Ovary (tissue), 7 donors: ENCODE measurements at regions not wholly inside any gene's neighbourhood (a gene's known extent, or its start where the extent isn't known, plus 50 kb on each side); places are given as distances from the start of the nearest gene placed in this dataset.
"Not testable (repeated sequence)": the region's sequence is repeated elsewhere in the genome, so short reads cannot be mapped to it uniquely, and the experiment has no call there.

ENCODE experiments used
- DNase-seq, 5 donors: peaks; one replicate each; pipeline ENCODE4 v3.0.0-alpha.2; 2019 to 2020
- H3K27ac ChIP-seq, 2 donors: fragments of 200-600 bp; one replicate each; pipeline versions ENCODE4 v1.5.1 to v1.8.0; 2019 to 2022
- H3K27me3 ChIP-seq: fragments of 200-600 bp; one replicate; pipeline ENCODE4 v1.8.0; 2022
- H3K36me3 ChIP-seq: fragments of 200-600 bp; sonication (generic); one replicate; pipeline ENCODE4 v1.5.1; 2019
- H3K4me1 ChIP-seq: one replicate; pipeline ENCODE4 v1.8.1; 2013; ENCODE audit warnings: mild to moderate bottlenecking, moderate library complexity; ENCODE audit not compliant: insufficient read depth
- H3K4me3 ChIP-seq: fragments of 200-600 bp; sonication (generic); one replicate; pipeline ENCODE4 v1.5.1; 2017
- H3K9me3 ChIP-seq, 2 donors: fragments of 200-600 bp in 1 of 2; sonication (generic) in 1 of 2; one replicate each; pipeline versions ENCODE4 v1.5.1 to v1.8.1; 2013 to 2019; ENCODE audit warnings: mild to moderate bottlenecking in 1 of 2, moderate library complexity in 1 of 2
- CTCF ChIP-seq, 3 donors: fragments of 450-650 bp in 2 of 3; fragments of 200-600 bp in 1 of 3; IDR thresholded peaks; one replicate each; pipeline versions ENCODE4 v1.5.1 to v1.8.0; 2016 to 2022; ENCODE audit warnings: antibody characterized with exemption in 3 of 3, mild to moderate bottlenecking in 1 of 3
- EP300 ChIP-seq: sonication (generic); formaldehyde crosslinking; IDR thresholded peaks from one replicate; pipeline ENCODE4 v1.6.1; 2017; ENCODE audit warnings: antibody characterized with exemption
- POLR2A ChIP-seq: fragments of 450-650 bp; IDR thresholded peaks from one replicate; pipeline ENCODE4 v1.6.1; 2017; ENCODE audit warnings: antibody characterized with exemption, mild to moderate bottlenecking, moderate library complexity
- WGBS, 3 donors: extraction: QIAGEN DNeasy Blood & Tissue Kit in 1 of 3; methylation state at CpG; one replicate each; pipeline versions ENCODE4 v1.1.5 to v1.1.7; 2013 to 2017; 5-methylcytosine and 5-hydroxymethylcytosine counted together
- intact Hi-C, 4 donors: fragments of 100-400 bp; cut with DNase I; formaldehyde crosslinking; loops; one replicate each; pipeline versions ENCODE4 v1.11.0 to v1.15.1; 2022 to 2023
- donor health status: DM: no; HTN: no; CAD: no; lungs with moderate emphysema.
- donor health status: DM: no; HTN: no; CAD: no.
- donor health status: Bipolar disorder and iron deficiency.
- donor health status: DM: no; HTN: no; CAD: no.
- donor health status: DM: yes; HTN: yes; CAD: no.

DNA sequence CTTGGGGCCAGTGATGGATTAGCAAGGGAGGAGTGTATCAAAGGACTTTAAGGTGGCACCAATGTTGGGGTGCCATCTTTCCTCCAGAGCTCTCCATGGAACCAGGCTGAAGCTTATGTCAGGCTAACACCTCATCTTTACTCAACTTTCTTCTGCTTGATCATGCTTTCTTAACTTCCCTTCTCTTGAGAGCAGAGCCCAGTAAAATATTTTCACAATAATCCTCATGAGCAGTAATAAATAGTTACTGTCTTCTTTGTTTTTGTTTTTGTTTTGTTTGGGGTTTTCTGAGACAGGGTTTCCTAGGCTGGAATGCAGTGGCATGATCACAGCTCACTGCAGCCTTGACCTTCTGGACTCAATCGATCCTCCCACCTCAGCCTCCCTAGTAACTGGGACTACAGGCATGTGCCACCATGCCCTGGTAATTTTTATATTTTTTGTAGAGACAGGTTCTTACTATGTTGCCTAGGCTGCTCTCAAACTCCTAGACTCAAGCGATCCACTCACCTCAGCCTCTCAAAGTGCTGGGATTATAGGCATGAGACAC, 127.9 kb upstream of the TOP1 start:
- Histone ChIP-seq H3K9me3 (no peaks in the 10 kb centered on the region), H3K36me3 (no peaks in the 10 kb centered on the region), H3K27me3 (no peaks in the 10 kb centered on the region), H3K4me1 (no peaks in the 10 kb centered on the region), H3K27ac (no peak overlapping the region), H3K4me3 (no peak overlapping the region)
- no peak for TF ChIP-seq EP300
- TF ChIP-seq POLR2A = no peak
- TF ChIP-seq CTCF (IDR thresholded peaks at IDR 0.05) = no peak
- WGBS, 3 donors = 67 to 82% (median 73%) methylated on average over 2 of the region's 2 CpGs
- no peak for DNase-seq
- intact Hi-C loops = no loop called here

GRCh38 chr20:40902661-40903060, 126.0 kb upstream of the TOP1 start:
- TF ChIP-seq CTCF (IDR thresholded peaks at IDR 0.05) (no peak), POLR2A (no peak), EP300 (no peak)
- H3K4me3 ChIP-seq = no peak overlapping the region
- intact Hi-C loops = no loop called here
- 60 to 81% (median 75%) methylated on average over 1 of the region's 1 CpG for WGBS, 3 donors
- no peaks in the 10 kb centered on the region for H3K27me3 ChIP-seq
- no peak overlapping the region for H3K27ac ChIP-seq
- no peak for DNase-seq
- H3K9me3 ChIP-seq = no peaks in the 10 kb centered on the region
- no peaks in the 10 kb centered on the region for H3K36me3 ChIP-seq
- H3K4me1 ChIP-seq = no peaks in the 10 kb centered on the region

- no peak overlapping the region for H3K4me3 ChIP-seq
- H3K27me3 ChIP-seq = no peaks in the 10 kb centered on the region
- no peaks in the 10 kb centered on the region for H3K4me1 ChIP-seq
- intact Hi-C loops = no loop called here
- DNase-seq = no peak
- WGBS, 3 donors = 77 to 85% (median 84%) methylated on average over 5 of the region's 5 CpGs
- no peaks in the 10 kb centered on the region for H3K36me3 ChIP-seq
- H3K27ac ChIP-seq = no peak overlapping the region
- H3K9me3 ChIP-seq = no peaks in the 10 kb centered on the region
- TF ChIP-seq EP300 (no peak), POLR2A (no peak), CTCF (IDR thresholded peaks at IDR 0.05) (no peak)
Observed at GRCh38 chr20:40908309-40908708, 120.3 kb upstream of the TOP1 start.

DNA sequence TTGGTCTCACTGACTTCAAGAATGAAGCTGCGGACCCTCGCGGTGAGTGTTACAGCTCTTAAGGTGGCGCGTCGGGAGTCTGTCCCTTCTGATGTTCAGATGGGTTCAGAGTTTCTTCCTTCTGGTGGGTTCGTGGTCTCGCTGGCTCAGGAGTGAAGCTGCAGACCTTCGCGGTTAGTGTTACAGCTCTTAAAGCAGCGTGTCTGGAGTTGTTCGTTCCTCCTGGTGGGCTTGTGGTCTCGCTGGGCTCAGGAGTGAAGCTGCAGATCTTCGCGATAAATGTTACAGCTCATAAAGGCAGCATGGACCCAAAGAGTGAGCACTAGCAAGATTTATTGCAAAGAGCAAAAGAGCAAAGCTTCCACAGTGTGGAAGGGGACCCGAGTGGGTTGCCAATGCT, 119.1 kb upstream of the TOP1 start:
- H3K4me3 ChIP-seq, intact Hi-C loops: not testable (repeated sequence)
- WGBS, 3 donors = 91 to 94% (median 91%) methylated on average over 16 of the region's 16 CpGs

DNA sequence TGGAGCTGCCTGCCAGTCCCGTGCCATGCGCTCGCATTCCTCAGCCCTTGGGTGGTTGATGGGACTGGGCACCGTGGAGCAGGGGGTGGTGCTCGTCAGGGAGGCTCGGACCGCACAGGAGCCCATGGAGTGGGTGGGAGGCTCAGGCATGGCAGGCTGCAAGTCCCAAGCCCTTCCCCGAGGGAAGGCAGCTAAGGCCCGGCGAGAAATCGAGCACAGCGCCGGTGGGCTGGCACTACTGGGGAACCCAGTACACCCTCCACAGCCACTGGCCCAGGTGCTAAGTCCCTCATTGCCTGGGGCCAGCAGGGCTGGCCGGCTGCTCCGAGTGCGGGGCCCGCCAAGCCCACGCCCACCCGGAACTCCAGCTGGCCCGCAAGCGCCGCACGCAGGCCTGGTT, 118.2 kb upstream of the TOP1 start:
- H3K27ac ChIP-seq, intact Hi-C loops, H3K27me3 ChIP-seq, H3K4me1 ChIP-seq, DNase-seq, H3K4me3 ChIP-seq, H3K9me3 ChIP-seq, H3K36me3 ChIP-seq: not testable (repeated sequence)
- WGBS, 3 donors = 94 to 98% (median 97%) methylated on average over 11 to 23 of the region's 23 CpGs

More for the DNA sequence above, 119.1 kb upstream of the TOP1 start:
- not testable (repeated sequence) for H3K27me3 ChIP-seq, DNase-seq, H3K36me3 ChIP-seq, H3K4me1 ChIP-seq, H3K9me3 ChIP-seq, H3K27ac ChIP-seq

DNA sequence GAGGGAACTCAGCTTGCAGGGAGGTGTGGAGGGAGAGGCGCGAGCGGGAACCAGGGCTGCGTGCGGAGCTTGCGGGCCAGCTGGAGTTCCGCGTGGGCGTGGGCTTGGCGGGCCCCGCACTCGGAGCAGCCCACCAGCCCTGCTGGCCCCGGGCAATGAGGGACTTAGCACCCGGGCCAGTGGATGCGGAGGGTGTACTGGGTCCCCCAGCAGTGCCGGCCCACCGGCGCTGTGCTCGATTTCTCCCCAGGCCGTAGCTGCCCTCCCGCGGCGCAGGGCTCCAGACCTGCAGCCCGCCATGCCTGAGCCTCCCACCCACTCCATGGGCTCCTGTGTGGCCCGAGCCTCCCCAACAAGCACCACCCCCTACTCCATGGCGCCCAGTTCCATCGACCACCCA, 117.5 kb upstream of the TOP1 start:
- 96 to 98% (median 97%) methylated on average over 26 to 27 of the region's 27 CpGs for WGBS, 3 donors

More for the DNA sequence above, 117.5 kb upstream of the TOP1 start:
- DNase-seq, H3K27me3 ChIP-seq, H3K4me3 ChIP-seq, H3K9me3 ChIP-seq, intact Hi-C loops, H3K4me1 ChIP-seq, H3K27ac ChIP-seq, H3K36me3 ChIP-seq: not testable (repeated sequence)
